GM19351 (cell line): ENCODE measurements at regions not wholly inside any gene's neighbourhood (a gene's known extent, or its start where the extent isn't known, plus 50 kb on each side); places are given as distances from the start of the nearest gene placed in this dataset.
"Not testable (repeated sequence)": the region's sequence is repeated elsewhere in the genome, so short reads cannot be mapped to it uniquely, and the experiment has no call there.

Experiments
- ATAC-seq: cut with Tn5 transposase; IDR thresholded peaks from one replicate; pipeline ENCODE4 v1.9.1; 2021; ENCODE audit warnings: mild to moderate bottlenecking, moderate library complexity; ENCODE audit not compliant: unreplicated experiment

DNA sequence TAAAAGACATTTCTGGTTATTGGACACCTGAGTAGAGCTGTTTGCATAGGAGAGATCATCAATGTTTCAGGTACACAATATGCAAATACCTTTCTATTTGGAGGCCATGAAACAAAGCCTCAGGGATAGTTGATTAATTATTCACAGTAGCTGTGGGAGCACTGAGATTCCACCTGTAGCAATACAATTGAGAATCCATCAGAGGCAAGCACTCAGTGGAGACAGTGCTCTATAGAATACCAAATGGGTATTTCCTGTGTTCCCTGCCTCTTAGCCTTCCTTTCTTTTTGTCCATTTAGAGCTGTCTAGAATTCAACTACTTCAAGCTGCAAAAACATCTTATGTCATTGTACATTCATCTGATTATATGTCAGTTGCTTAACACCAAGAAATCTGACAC lies 1754.0 kb upstream of the ACO1 start:
- ATAC-seq = no peak

- not testable (repeated sequence) for ATAC-seq
Measured at GRCh38 chr9:30646639-30647038, 1737.8 kb upstream of the ACO1 start.

- ATAC-seq = no peak
Measured at GRCh38 chr9:30661925-30662324, 1722.5 kb upstream of the ACO1 start.

- no peak for ATAC-seq
Measured at GRCh38 chr9:30670805-30671562, 1713.5 kb upstream of the ACO1 start.

GRCh38 chr9:30673132-30673531 lies 1711.3 kb upstream of the ACO1 start:
- ATAC-seq = no peak

DNA sequence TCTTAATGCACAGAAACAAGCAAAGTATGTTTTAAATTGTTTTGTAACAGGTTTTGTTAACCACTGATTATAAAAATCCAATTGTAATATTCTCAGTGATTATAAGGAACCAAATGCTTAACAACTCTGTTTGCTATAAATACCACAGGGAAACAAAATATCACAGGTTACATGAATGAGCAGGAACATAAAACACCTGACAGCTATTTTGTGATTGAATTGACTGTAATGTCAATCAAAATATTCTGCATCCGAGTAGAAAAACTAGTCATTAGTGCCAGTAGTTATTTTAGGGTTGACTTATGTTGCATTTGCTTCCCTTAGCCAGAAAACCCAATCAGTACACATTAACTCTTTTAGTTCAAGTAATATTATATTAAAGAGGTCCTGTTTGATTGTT lies 1707.8 kb upstream of the ACO1 start:
- no peak for ATAC-seq

GRCh38 chr9:30677221-30677620 lies 1707.2 kb upstream of the ACO1 start:
- no peak for ATAC-seq

DNA sequence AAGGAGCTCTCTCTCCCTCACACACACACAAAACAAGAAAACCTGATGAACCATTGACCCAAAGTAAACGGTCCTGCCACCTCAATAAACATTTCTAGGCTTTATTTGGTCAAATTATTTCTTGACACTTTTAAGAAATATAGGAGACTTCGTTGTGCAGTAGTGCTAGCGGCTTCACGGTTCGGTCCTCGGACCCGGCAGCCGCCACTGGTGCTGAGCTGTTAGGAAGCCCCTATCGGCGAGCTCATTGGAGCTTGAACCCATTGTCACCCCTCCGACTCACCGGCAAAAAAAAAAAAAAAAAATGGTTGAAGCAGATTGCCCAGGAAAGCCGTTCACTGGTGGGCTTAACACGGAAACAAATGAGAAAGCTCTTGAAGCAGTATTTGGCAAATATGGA lies 1695.6 kb upstream of the ACO1 start:
- ATAC-seq = no peak

- ATAC-seq = no peak
Measured at GRCh38 chr9:30697958-30698357, 1686.5 kb upstream of the ACO1 start.

- no peak for ATAC-seq
Measured at GRCh38 chr9:30711591-30711990, 1672.9 kb upstream of the ACO1 start.

- no peak for ATAC-seq
Measured at GRCh38 chr9:30713243-30713642, 1671.2 kb upstream of the ACO1 start.

- no peak for ATAC-seq
Measured at GRCh38 chr9:30714389-30714788, 1670.1 kb upstream of the ACO1 start.

GRCh38 chr9:30718483-30718882 lies 1666.0 kb upstream of the ACO1 start:
- no peak for ATAC-seq

GRCh38 chr9:30722065-30722464 lies 1662.4 kb upstream of the ACO1 start:
- ATAC-seq = no peak

GRCh38 chr9:30723656-30724055 lies 1660.8 kb upstream of the ACO1 start:
- no peak for ATAC-seq

- ATAC-seq = no peak
Measured at GRCh38 chr9:30732060-30732459, 1652.4 kb upstream of the ACO1 start.

DNA sequence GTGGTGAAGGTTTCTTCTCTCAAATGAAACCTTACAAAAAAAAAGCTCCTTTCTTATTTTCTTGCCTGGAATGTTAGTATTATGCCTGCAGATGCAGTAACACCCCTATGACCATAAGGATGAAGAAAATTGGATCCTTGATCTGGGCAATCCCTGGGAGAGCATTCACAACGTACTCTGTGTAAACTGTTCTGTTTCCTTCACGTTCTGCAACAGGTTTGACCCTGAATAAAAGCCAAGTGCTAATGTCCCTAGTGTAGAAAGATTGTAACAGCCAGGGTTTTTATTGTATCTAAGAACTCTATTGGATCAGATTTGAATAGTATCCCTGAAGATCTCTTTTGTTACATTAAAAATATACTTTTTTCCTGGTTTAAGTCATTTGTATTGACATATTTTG lies 1639.6 kb upstream of the ACO1 start:
- ATAC-seq = no peak

- ATAC-seq = no peak
Measured at GRCh38 chr9:30746589-30746988, 1637.9 kb upstream of the ACO1 start.

GRCh38 chr9:30757723-30758122 lies 1626.7 kb upstream of the ACO1 start:
- ATAC-seq = no peak

DNA sequence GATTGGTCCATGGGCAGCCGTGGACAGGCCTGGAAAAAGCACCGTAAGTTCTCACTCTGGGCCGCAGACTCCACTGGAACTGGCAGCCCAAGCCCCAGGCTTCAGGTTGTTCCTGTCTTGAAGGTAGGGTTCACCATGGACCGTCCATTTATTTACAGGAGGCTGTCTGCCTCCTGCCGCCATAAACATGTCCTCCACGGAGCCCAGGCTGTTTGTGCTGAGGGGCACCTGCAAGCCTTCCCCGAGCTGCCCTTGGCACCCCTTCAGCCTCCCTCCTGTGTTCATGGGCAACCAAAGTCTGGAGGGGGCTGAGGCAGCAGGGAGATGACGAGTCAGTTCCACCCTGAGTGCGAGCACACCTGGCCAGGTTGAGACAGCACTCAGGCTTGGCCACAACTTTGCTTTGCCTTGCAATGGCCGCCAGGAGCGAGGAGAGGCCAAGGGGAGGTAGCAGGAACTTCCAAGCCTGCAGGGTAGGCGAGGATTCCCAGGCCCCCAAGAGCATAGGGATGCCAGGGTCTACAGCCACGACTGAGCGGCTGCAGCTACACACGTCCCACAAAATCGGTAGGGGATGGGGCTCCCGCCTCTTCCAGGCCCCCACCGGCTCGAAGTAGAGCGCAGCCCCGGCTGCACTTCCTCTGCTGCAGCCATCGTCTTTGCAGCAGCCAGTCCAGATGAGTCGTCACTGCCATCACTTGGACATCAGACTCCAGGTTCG lies 1625.6 kb upstream of the ACO1 start:
- ATAC-seq = no peak

GRCh38 chr9:30765318-30765717 lies 1619.1 kb upstream of the ACO1 start:
- ATAC-seq = no peak

DNA sequence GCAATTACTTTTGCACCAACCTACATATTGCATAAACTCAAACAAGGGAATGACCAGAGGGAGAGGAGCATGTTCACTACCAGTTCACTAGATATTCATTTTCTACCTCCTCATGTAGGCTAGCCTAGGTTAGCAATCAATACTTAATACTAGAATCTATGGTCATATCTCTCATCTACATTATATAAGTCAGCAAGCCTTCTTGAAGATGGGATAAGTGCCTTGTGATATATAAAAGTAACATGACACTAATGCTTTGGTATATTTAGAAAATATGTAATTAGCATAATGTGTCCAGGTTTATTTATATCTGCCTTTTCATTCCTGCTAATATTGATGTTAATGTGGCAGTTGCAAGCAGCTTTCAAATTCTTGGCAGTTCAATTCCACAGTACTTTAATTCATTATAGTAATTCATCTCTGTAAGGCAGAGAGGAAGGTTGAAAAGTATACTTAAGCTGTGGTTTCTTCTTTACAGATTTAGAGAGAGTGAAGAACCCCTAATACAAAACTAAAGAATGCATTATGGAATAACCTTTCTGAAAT lies 1613.2 kb upstream of the ACO1 start:
- ATAC-seq = no peak
